GM12878 (cell line): ENCODE measurements at regions not wholly inside any gene's neighbourhood (a gene's known extent, or its start where the extent isn't known, plus 50 kb on each side); places are given as distances from the start of the nearest gene placed in this dataset.

Experiments used
- BHLHE40 ChIP-seq, 2 experiments: fragments of 450-650 bp in 1 of 2; IDR thresholded peaks; 2 replicates each; pipeline ENCODE4 v1.6.1; 2011 to 2017; ENCODE audit warnings: low read depth in 2 of 2, borderline replicate concordance in 1 of 2, improper control_type of control experiment in 1 of 2, low read length in 1 of 2, mild to moderate bottlenecking in 1 of 2
- CBX5 ChIP-seq: sonication (generic); IDR thresholded peaks from 2 replicates; pipeline ENCODE4 v1.6.1; 2016; ENCODE audit warnings: low read depth, moderate library complexity, mild to moderate bottlenecking, inconsistent platforms
- CHD1 ChIP-seq: IDR thresholded peaks from 2 replicates; pipeline ENCODE4 v1.6.1; 2012; ENCODE audit warnings: low read depth, low read length, improper control_type of control experiment
- EED ChIP-seq: sonication (generic); IDR thresholded peaks from 2 replicates; pipeline ENCODE4 v1.6.1; 2016; ENCODE audit warnings: antibody characterized with exemption, low read depth
- KAT2A ChIP-seq: conservative IDR thresholded peaks from 2 replicates; pipeline ENCODE4 v1.6.1; 2011; ENCODE audit warnings: low read depth, low read length; ENCODE audit not compliant: control insufficient read depth
- KDM1A ChIP-seq: fragments of 200-600 bp; sonication (generic); IDR thresholded peaks from 2 replicates; pipeline ENCODE4 v1.6.1; 2016; ENCODE audit warnings: borderline replicate concordance
- KLF5 ChIP-seq: fragments of 450-650 bp; IDR thresholded peaks from 2 replicates; pipeline ENCODE4 v1.6.1; 2014; ENCODE audit warnings: mild to moderate bottlenecking; ENCODE audit not compliant: partially characterized antibody
- NBN ChIP-seq: fragments of 450-650 bp; IDR thresholded peaks from 2 replicates; pipeline ENCODE4 v1.6.1; 2016
- NFYB ChIP-seq: IDR thresholded peaks from 2 replicates; pipeline ENCODE4 v1.6.1; 2011; ENCODE audit warnings: low read depth, mild to moderate bottlenecking, low read length, improper control_type of control experiment, moderate library complexity; ENCODE audit not compliant: insufficient read depth
- NR2C2 ChIP-seq: IDR thresholded peaks from 2 replicates; pipeline ENCODE4 v1.6.1; 2011; ENCODE audit warnings: borderline replicate concordance, low read depth; ENCODE audit not compliant: control insufficient read depth, insufficient read length
- TBL1XR1 ChIP-seq: IDR thresholded peaks from 2 replicates; pipeline ENCODE4 v1.6.1; 2012; ENCODE audit warnings: low read depth, low read length, improper control_type of control experiment
- TF ChIP-seq, protein P1 (sequence below): fragments of 450-650 bp; IDR thresholded peaks from 2 replicates; pipeline ENCODE4 v1.6.1; 2017; ENCODE audit warnings: mild to moderate bottlenecking, low read depth, inconsistent platforms; ENCODE audit not compliant: poor library complexity, severe bottlenecking
- TF ChIP-seq, protein P2 (sequence below): IDR thresholded peaks from 2 replicates; pipeline ENCODE4 v1.6.1; 2012; ENCODE audit warnings: mild to moderate bottlenecking, low read depth, low read length
- TF ChIP-seq, protein P3 (sequence below): fragments of 450-650 bp; conservative IDR thresholded peaks from 2 replicates; pipeline ENCODE4 v1.6.1; 2017; ENCODE audit warnings: mild to moderate bottlenecking, moderate library complexity
- TF ChIP-seq, protein P4 (sequence below): IDR thresholded peaks from 2 replicates; pipeline ENCODE4 v1.6.1; 2011; ENCODE audit warnings: low read depth, mild to moderate bottlenecking, low read length, moderate library complexity, borderline replicate concordance; ENCODE audit errors: extremely low read depth
- TF ChIP-seq, protein P5 (sequence below): IDR thresholded peaks from 2 replicates; pipeline ENCODE4 v1.6.1; 2012; ENCODE audit warnings: low read depth, low read length, improper control_type of control experiment
- TF ChIP-seq, protein P6 (sequence below): fragments of 450-650 bp; IDR thresholded peaks from 2 replicates; pipeline ENCODE4 v1.6.1; 2017; ENCODE audit warnings: antibody characterized with exemption, mild to moderate bottlenecking, moderate library complexity

DNA sequence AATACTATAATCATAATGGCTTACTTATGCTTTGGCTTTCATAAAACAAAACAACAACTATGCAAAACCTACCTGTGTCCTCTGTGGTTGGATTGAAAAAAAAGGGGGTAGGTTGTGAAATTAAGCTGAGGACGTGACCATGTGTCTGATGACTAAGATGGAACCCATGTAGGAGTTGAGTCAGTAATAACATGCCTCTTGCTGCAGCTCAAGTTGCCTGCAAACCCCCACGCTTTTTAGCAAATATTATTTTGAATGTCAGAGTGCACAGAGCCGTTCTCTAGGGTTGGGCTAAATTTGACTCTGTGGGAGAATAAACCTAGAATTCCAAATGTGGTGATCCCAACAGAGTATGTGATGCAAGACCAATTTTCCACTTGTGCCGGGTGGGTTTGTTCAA lies 209.3 kb downstream of the KCNRG start (continued):
- TF ChIP-seq, protein P1, sequence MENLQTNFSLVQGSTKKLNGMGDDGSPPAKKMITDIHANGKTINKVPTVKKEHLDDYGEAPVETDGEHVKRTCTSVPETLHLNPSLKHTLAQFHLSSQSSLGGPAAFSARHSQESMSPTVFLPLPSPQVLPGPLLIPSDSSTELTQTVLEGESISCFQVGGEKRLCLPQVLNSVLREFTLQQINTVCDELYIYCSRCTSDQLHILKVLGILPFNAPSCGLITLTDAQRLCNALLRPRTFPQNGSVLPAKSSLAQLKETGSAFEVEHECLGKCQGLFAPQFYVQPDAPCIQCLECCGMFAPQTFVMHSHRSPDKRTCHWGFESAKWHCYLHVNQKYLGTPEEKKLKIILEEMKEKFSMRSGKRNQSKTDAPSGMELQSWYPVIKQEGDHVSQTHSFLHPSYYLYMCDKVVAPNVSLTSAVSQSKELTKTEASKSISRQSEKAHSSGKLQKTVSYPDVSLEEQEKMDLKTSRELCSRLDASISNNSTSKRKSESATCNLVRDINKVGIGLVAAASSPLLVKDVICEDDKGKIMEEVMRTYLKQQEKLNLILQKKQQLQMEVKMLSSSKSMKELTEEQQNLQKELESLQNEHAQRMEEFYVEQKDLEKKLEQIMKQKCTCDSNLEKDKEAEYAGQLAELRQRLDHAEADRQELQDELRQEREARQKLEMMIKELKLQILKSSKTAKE: no peak
- peak; percentile 18 to 43; a peak in 1 of 4 replicates for TF ChIP-seq BHLHE40 (IDR thresholded peaks at IDR 0.05; ENCODE audit: borderline replicate concordance in 1 of 2, low read depth in 2 of 2, low read length in 1 of 2)
- TF ChIP-seq, protein P2, sequence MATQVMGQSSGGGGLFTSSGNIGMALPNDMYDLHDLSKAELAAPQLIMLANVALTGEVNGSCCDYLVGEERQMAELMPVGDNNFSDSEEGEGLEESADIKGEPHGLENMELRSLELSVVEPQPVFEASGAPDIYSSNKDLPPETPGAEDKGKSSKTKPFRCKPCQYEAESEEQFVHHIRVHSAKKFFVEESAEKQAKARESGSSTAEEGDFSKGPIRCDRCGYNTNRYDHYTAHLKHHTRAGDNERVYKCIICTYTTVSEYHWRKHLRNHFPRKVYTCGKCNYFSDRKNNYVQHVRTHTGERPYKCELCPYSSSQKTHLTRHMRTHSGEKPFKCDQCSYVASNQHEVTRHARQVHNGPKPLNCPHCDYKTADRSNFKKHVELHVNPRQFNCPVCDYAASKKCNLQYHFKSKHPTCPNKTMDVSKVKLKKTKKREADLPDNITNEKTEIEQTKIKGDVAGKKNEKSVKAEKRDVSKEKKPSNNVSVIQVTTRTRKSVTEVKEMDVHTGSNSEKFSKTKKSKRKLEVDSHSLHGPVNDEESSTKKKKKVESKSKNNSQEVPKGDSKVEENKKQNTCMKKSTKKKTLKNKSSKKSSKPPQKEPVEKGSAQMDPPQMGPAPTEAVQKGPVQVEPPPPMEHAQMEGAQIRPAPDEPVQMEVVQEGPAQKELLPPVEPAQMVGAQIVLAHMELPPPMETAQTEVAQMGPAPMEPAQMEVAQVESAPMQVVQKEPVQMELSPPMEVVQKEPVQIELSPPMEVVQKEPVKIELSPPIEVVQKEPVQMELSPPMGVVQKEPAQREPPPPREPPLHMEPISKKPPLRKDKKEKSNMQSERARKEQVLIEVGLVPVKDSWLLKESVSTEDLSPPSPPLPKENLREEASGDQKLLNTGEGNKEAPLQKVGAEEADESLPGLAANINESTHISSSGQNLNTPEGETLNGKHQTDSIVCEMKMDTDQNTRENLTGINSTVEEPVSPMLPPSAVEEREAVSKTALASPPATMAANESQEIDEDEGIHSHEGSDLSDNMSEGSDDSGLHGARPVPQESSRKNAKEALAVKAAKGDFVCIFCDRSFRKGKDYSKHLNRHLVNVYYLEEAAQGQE: no peak
- TF ChIP-seq NFYB: no peak
- no peak for TF ChIP-seq CHD1
- TF ChIP-seq KDM1A: no peak
- TF ChIP-seq, protein P3, sequence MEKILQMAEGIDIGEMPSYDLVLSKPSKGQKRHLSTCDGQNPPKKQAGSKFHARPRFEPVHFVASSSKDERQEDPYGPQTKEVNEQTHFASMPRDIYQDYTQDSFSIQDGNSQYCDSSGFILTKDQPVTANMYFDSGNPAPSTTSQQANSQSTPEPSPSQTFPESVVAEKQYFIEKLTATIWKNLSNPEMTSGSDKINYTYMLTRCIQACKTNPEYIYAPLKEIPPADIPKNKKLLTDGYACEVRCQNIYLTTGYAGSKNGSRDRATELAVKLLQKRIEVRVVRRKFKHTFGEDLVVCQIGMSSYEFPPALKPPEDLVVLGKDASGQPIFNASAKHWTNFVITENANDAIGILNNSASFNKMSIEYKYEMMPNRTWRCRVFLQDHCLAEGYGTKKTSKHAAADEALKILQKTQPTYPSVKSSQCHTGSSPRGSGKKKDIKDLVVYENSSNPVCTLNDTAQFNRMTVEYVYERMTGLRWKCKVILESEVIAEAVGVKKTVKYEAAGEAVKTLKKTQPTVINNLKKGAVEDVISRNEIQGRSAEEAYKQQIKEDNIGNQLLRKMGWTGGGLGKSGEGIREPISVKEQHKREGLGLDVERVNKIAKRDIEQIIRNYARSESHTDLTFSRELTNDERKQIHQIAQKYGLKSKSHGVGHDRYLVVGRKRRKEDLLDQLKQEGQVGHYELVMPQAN: no peak
- no peak for TF ChIP-seq KAT2A
- TF ChIP-seq, protein P4, sequence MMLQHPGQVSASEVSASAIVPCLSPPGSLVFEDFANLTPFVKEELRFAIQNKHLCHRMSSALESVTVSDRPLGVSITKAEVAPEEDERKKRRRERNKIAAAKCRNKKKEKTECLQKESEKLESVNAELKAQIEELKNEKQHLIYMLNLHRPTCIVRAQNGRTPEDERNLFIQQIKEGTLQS: no peak
- no peak for TF ChIP-seq NR2C2
- no peak for TF ChIP-seq NBN
- TF ChIP-seq KLF5: no peak
- TF ChIP-seq, protein P5, sequence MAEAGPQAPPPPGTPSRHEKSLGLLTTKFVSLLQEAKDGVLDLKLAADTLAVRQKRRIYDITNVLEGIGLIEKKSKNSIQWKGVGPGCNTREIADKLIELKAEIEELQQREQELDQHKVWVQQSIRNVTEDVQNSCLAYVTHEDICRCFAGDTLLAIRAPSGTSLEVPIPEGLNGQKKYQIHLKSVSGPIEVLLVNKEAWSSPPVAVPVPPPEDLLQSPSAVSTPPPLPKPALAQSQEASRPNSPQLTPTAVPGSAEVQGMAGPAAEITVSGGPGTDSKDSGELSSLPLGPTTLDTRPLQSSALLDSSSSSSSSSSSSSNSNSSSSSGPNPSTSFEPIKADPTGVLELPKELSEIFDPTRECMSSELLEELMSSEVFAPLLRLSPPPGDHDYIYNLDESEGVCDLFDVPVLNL: no peak
- TF ChIP-seq EED: peak; percentile 68; the same call in 1 of the 2 replicates
- TF ChIP-seq, protein P6, sequence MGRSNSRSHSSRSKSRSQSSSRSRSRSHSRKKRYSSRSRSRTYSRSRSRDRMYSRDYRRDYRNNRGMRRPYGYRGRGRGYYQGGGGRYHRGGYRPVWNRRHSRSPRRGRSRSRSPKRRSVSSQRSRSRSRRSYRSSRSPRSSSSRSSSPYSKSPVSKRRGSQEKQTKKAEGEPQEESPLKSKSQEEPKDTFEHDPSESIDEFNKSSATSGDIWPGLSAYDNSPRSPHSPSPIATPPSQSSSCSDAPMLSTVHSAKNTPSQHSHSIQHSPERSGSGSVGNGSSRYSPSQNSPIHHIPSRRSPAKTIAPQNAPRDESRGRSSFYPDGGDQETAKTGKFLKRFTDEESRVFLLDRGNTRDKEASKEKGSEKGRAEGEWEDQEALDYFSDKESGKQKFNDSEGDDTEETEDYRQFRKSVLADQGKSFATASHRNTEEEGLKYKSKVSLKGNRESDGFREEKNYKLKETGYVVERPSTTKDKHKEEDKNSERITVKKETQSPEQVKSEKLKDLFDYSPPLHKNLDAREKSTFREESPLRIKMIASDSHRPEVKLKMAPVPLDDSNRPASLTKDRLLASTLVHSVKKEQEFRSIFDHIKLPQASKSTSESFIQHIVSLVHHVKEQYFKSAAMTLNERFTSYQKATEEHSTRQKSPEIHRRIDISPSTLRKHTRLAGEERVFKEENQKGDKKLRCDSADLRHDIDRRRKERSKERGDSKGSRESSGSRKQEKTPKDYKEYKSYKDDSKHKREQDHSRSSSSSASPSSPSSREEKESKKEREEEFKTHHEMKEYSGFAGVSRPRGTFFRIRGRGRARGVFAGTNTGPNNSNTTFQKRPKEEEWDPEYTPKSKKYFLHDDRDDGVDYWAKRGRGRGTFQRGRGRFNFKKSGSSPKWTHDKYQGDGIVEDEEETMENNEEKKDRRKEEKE: no peak
- no peak for TF ChIP-seq CBX5
- TF ChIP-seq TBL1XR1: peak; percentile 83; the same call in 1 of the 2 replicates
